Activated CD4-positive, alpha-beta T cell treated with anti-CD3 and anti-CD28 coated beads, Interleukin-2, amount 50 U/mL, for 1 hour (primary cell): ENCODE measurements at regions not wholly inside any gene's neighbourhood (a gene's known extent, or its start where the extent isn't known, plus 50 kb on each side); places are given as distances from the start of the nearest gene placed in this dataset.

Source experiments
- DNase-seq: peaks from one replicate; pipeline ENCODE4 v3.0.0-alpha.2; 2020

- no peak for DNase-seq
Observed at GRCh38 chr20:56930876-56931275, 301.8 kb downstream of the TFAP2C start.

- no peak for DNase-seq
Observed at GRCh38 chr20:56932575-56933330, 303.6 kb downstream of the TFAP2C start.

GRCh38 chr20:56933331-56933698, 304.2 kb downstream of the TFAP2C start:
- DNase-seq = no peak

- DNase-seq = no peak
Observed at GRCh38 chr20:56934888-56935287, 305.8 kb downstream of the TFAP2C start.

GRCh38 chr20:56940466-56940865, 311.4 kb downstream of the TFAP2C start:
- DNase-seq = no peak

- DNase-seq = no peak
Observed at GRCh38 chr20:56941101-56941686, 312.1 kb downstream of the TFAP2C start.

- no peak for DNase-seq
Observed at GRCh38 chr20:56943946-56944945, 315.1 kb downstream of the TFAP2C start.

- no peak for DNase-seq
Observed at GRCh38 chr20:56945057-56945456, 316.0 kb downstream of the TFAP2C start.

GRCh38 chr20:56945901-56946300, 316.8 kb downstream of the TFAP2C start:
- DNase-seq = no peak

GRCh38 chr20:56949318-56949717, 317.1 kb downstream of the BMP7 start:
- DNase-seq = no peak

GRCh38 chr20:56952258-56953047, 314.0 kb downstream of the BMP7 start:
- no peak for DNase-seq

GRCh38 chr20:56953048-56953586, 313.3 kb downstream of the BMP7 start:
- no peak for DNase-seq

- DNase-seq = no peak
Observed at GRCh38 chr20:56954797-56955196, 311.6 kb downstream of the BMP7 start.

GRCh38 chr20:56955680-56956079, 310.8 kb downstream of the BMP7 start:
- no peak for DNase-seq

- no peak for DNase-seq
Observed at GRCh38 chr20:56956534-56956933, 309.9 kb downstream of the BMP7 start.

- DNase-seq = no peak
Observed at GRCh38 chr20:56957737-56958553, 308.5 kb downstream of the BMP7 start.

GRCh38 chr20:56964901-56965300, 301.5 kb downstream of the BMP7 start:
- DNase-seq = no peak

GRCh38 chr20:56967916-56968315, 298.5 kb downstream of the BMP7 start:
- no peak for DNase-seq

- no peak for DNase-seq
Observed at GRCh38 chr20:56968376-56969048, 297.9 kb downstream of the BMP7 start.

GRCh38 chr20:56974499-56975250, 291.8 kb downstream of the BMP7 start:
- no peak for DNase-seq
